GM23338 (cell line): ENCODE measurements at regions not wholly inside any gene's neighbourhood (a gene's known extent, or its start where the extent isn't known, plus 50 kb on each side); places are given as distances from the start of the nearest gene placed in this dataset.

Experiments used
- CREB1 ChIP-seq: fragments of 250-450 bp; sonication (Bioruptor Pico); IDR thresholded peaks from 2 replicates; pipeline ENCODE4 v1.5.0; 2020; ENCODE audit warnings: low read depth, mild to moderate bottlenecking, moderate library complexity
- CTCF ChIP-seq, 2 experiments: fragments of 200-600 bp in 1 of 2; sonication (generic) in 1 of 2; conservative IDR thresholded peaks; 2 replicates each; pipeline versions ENCODE4 v1.5.1 to v1.6.1; 2016 to 2017; ENCODE audit warnings: antibody characterized with exemption in 2 of 2, low read depth in 2 of 2, mild to moderate bottlenecking in 2 of 2, moderate library complexity in 1 of 2
- EZH2 ChIP-seq: fragments of 200-600 bp; sonication (generic); IDR thresholded peaks from one replicate; pipeline ENCODE4 v1.8.0; 2017; ENCODE audit warnings: antibody characterized with exemption, mild to moderate bottlenecking, low read depth; ENCODE audit not compliant: unreplicated experiment
- EZH2phosphoT487 ChIP-seq: fragments of 200-600 bp; sonication (generic); IDR thresholded peaks from one replicate; pipeline ENCODE4 v1.8.1; 2018; ENCODE audit warnings: antibody characterized with exemption; ENCODE audit not compliant: unreplicated experiment
- JUNB ChIP-seq: IDR thresholded peaks from one replicate; pipeline ENCODE4 v1.6.1; 2016; ENCODE audit warnings: antibody characterized with exemption; ENCODE audit not compliant: unreplicated experiment
- NANOG ChIP-seq: IDR thresholded peaks from 2 replicates; pipeline ENCODE4 v1.6.1; 2016; ENCODE audit warnings: antibody characterized with exemption, borderline replicate concordance
- POLR2AphosphoS5 ChIP-seq: IDR thresholded peaks from 2 replicates; pipeline ENCODE4 v1.6.1; 2016; ENCODE audit warnings: antibody characterized with exemption, low read depth
- REST ChIP-seq: IDR thresholded peaks from one replicate; pipeline ENCODE4 v1.6.1; 2018; ENCODE audit warnings: antibody characterized with exemption; ENCODE audit not compliant: unreplicated experiment
- STAT1 ChIP-seq: IDR thresholded peaks from one replicate; pipeline ENCODE4 v1.6.1; 2016; ENCODE audit warnings: antibody characterized with exemption; ENCODE audit not compliant: unreplicated experiment
- ZNF114 ChIP-seq: fragments of 250-450 bp; sonication (Bioruptor Pico); IDR thresholded peaks from 2 replicates; pipeline ENCODE4 v1.5.0; 2020; ENCODE audit warnings: mild to moderate bottlenecking, moderate library complexity
- TF ChIP-seq, protein P1 (sequence below): IDR thresholded peaks from 2 replicates; pipeline ENCODE4 v1.6.1; 2016; ENCODE audit warnings: antibody characterized with exemption
- TF ChIP-seq, protein P2 (sequence below): fragments of 250-450 bp; sonication (Bioruptor Pico); IDR thresholded peaks from 2 replicates; pipeline ENCODE4 v1.5.0; 2020; ENCODE audit warnings: mild to moderate bottlenecking, moderate library complexity

DNA sequence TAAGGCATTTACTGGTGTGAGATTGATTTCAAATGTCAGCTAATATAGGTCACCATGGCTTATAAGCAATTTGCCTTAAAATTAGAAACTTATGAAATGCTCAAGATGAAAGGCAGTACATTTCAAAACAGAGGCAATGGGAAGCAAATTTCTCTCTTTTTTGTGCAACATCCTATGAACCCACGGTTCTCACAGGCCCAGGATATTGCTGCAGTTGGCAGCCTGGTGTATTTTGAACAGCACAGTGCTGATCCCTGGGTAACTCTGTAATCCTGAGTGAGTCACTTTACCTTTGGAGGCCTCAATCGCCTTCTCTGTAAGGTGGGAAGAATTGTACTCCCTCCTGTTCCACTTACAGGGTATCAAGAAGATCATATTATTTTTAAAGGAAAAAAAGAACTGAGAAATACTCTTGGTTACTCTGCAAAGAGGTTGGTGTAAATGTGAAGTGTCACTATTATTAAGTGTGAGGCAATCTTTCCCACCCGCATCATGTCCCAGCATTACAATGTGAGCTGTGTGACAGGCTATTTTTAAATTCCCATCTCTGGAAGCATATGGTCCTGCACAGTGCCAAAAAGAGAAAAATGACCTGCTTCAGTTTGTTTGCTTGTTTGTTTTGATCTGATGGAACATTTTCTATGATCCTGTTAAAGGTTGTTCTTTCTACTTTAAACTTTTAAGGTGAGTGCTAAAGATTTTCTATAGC lies 190.1 kb upstream of the LPP start:
- no peak for TF ChIP-seq EZH2
- no peak for TF ChIP-seq EZH2phosphoT487
- no peak for TF ChIP-seq CTCF (conservative IDR thresholded peaks at IDR 0.05; ENCODE audit: low read depth in 2 of 2)
- no peak for TF ChIP-seq POLR2AphosphoS5
- TF ChIP-seq JUNB = no peak
- TF ChIP-seq STAT1 = no peak
- TF ChIP-seq, protein P1, sequence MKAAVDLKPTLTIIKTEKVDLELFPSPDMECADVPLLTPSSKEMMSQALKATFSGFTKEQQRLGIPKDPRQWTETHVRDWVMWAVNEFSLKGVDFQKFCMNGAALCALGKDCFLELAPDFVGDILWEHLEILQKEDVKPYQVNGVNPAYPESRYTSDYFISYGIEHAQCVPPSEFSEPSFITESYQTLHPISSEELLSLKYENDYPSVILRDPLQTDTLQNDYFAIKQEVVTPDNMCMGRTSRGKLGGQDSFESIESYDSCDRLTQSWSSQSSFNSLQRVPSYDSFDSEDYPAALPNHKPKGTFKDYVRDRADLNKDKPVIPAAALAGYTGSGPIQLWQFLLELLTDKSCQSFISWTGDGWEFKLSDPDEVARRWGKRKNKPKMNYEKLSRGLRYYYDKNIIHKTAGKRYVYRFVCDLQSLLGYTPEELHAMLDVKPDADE = no peak
- no peak for TF ChIP-seq REST
- TF ChIP-seq ZNF114 (CRISPR knock-in tag) = no peak
- TF ChIP-seq CREB1 = no peak
- no peak for TF ChIP-seq NANOG
- TF ChIP-seq, protein P2, sequence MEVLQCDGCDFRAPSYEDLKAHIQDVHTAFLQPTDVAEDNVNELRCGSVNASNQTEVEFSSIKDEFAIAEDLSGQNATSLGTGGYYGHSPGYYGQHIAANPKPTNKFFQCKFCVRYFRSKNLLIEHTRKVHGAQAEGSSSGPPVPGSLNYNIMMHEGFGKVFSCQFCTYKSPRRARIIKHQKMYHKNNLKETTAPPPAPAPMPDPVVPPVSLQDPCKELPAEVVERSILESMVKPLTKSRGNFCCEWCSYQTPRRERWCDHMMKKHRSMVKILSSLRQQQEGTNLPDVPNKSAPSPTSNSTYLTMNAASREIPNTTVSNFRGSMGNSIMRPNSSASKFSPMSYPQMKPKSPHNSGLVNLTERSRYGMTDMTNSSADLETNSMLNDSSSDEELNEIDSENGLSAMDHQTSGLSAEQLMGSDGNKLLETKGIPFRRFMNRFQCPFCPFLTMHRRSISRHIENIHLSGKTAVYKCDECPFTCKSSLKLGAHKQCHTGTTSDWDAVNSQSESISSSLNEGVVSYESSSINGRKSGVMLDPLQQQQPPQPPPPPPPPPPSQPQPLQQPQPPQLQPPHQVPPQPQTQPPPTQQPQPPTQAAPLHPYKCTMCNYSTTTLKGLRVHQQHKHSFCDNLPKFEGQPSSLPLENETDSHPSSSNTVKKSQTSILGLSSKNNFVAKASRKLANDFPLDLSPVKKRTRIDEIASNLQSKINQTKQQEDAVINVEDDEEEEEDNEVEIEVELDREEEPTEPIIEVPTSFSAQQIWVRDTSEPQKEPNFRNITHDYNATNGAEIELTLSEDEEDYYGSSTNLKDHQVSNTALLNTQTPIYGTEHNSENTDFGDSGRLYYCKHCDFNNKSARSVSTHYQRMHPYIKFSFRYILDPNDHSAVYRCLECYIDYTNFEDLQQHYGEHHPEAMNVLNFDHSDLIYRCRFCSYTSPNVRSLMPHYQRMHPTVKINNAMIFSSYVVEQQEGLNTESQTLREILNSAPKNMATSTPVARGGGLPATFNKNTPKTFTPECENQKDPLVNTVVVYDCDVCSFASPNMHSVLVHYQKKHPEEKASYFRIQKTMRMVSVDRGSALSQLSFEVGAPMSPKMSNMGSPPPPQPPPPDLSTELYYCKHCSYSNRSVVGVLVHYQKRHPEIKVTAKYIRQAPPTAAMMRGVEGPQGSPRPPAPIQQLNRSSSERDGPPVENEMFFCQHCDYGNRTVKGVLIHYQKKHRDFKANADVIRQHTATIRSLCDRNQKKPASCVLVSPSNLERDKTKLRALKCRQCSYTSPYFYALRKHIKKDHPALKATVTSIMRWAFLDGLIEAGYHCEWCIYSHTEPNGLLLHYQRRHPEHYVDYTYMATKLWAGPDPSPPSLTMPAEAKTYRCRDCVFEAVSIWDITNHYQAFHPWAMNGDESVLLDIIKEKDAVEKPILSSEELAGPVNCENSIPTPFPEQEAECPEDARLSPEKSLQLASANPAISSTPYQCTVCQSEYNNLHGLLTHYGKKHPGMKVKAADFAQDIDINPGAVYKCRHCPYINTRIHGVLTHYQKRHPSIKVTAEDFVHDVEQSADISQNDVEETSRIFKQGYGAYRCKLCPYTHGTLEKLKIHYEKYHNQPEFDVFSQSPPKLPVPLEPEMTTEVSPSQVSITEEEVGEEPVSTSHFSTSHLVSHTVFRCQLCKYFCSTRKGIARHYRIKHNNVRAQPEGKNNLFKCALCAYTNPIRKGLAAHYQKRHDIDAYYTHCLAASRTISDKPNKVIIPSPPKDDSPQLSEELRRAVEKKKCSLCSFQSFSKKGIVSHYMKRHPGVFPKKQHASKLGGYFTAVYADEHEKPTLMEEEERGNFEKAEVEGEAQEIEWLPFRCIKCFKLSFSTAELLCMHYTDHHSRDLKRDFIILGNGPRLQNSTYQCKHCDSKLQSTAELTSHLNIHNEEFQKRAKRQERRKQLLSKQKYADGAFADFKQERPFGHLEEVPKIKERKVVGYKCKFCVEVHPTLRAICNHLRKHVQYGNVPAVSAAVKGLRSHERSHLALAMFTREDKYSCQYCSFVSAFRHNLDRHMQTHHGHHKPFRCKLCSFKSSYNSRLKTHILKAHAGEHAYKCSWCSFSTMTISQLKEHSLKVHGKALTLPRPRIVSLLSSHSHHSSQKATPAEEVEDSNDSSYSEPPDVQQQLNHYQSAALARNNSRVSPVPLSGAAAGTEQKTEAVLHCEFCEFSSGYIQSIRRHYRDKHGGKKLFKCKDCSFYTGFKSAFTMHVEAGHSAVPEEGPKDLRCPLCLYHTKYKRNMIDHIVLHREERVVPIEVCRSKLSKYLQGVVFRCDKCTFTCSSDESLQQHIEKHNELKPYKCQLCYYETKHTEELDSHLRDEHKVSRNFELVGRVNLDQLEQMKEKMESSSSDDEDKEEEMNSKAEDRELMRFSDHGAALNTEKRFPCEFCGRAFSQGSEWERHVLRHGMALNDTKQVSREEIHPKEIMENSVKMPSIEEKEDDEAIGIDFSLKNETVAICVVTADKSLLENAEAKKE (CRISPR knock-in tag) = no peak
